Lower lobe of right lung (tissue), 2 donors: ENCODE measurements at regions not wholly inside any gene's neighbourhood (a gene's known extent, or its start where the extent isn't known, plus 50 kb on each side); places are given as distances from the start of the nearest gene placed in this dataset.

ENCODE experiments used
- ATAC-seq, 2 donors: fragments of 200-7000 bp; cut with Tn5 transposase; one replicate each; pipeline ENCODE4 v1.9.1; 2020 to 2022; ENCODE audit warnings: mild to moderate bottlenecking in 2 of 2, moderate library complexity in 2 of 2
- DNase-seq: peaks from one replicate; pipeline ENCODE4 v3.0.0-alpha.2; 2020
- H3K27ac ChIP-seq: fragments of 200-600 bp; one replicate; pipeline ENCODE4 v1.8.0; 2022
- H3K27me3 ChIP-seq: fragments of 200-600 bp; one replicate; pipeline ENCODE4 v1.8.0; 2022; ENCODE audit warnings: low read depth
- H3K36me3 ChIP-seq: fragments of 200-600 bp; one replicate; pipeline ENCODE4 v1.8.0; 2022; ENCODE audit warnings: mild to moderate bottlenecking
- H3K4me1 ChIP-seq: fragments of 200-600 bp; one replicate; pipeline ENCODE4 v1.8.0; 2022
- H3K4me3 ChIP-seq: fragments of 200-600 bp; one replicate; pipeline ENCODE4 v1.8.0; 2022; ENCODE audit warnings: mild to moderate bottlenecking
- H3K9me3 ChIP-seq: fragments of 200-600 bp; one replicate; pipeline ENCODE4 v1.8.0; 2022
- CTCF ChIP-seq: fragments of 200-600 bp; IDR thresholded peaks from one replicate; pipeline ENCODE4 v1.8.0; 2022; ENCODE audit warnings: antibody characterized with exemption, mild to moderate bottlenecking
- intact Hi-C: fragments of 100-400 bp; cut with DNase I; formaldehyde crosslinking; loops from one replicate; pipeline ENCODE4 v1.11.0; 2022
- donor health status: DM: no; HTN: yes; CAD: no; lungs with severe emphysema.

GRCh38 chr6:51025082-51025777 is 206.6 kb downstream of the TFAP2B start:
- no peak for DNase-seq
- TF ChIP-seq CTCF = no peak
- no peaks in the 10 kb centered on the region for H3K27me3 ChIP-seq
- ATAC-seq = no peak
- H3K4me1 ChIP-seq = no peaks in the 10 kb centered on the region
- H3K36me3 ChIP-seq = no peaks in the 10 kb centered on the region
- intact Hi-C loops = no loop called here
- no peak overlapping the region for H3K4me3 ChIP-seq
- H3K9me3 ChIP-seq = no peaks in the 10 kb centered on the region
- no peak overlapping the region for H3K27ac ChIP-seq

GRCh38 chr6:51027283-51028065 is 208.8 kb downstream of the TFAP2B start:
- DNase-seq = no peak
- no peak for TF ChIP-seq CTCF
- intact Hi-C loops = no loop called here

GRCh38 chr6:51028276-51028675 is 209.6 kb downstream of the TFAP2B start:
- Histone ChIP-seq H3K4me3 (no peak overlapping the region), H3K9me3 (no peaks in the 10 kb centered on the region), H3K27me3 (no peaks in the 10 kb centered on the region), H3K36me3 (no peaks in the 10 kb centered on the region), H3K4me1 (no peaks in the 10 kb centered on the region), H3K27ac (no peak overlapping the region)
- ATAC-seq (no peak), DNase-seq (no peak)
- intact Hi-C loops = no loop called here
- no peak for TF ChIP-seq CTCF

More at GRCh38 chr6:51027283-51028065, 208.8 kb downstream of the TFAP2B start:
- no peak overlapping the region for H3K4me3 ChIP-seq
- no peaks in the 10 kb centered on the region for H3K27me3 ChIP-seq
- H3K9me3 ChIP-seq = no peaks in the 10 kb centered on the region
- no peaks in the 10 kb centered on the region for H3K4me1 ChIP-seq
- no peak for ATAC-seq
- no peaks in the 10 kb centered on the region for H3K36me3 ChIP-seq
- no peak overlapping the region for H3K27ac ChIP-seq

GRCh38 chr6:51029561-51029960 is 210.9 kb downstream of the TFAP2B start:
- Histone ChIP-seq H3K4me3 (no peak overlapping the region), H3K4me1 (no peaks in the 10 kb centered on the region), H3K36me3 (no peaks in the 10 kb centered on the region), H3K27me3 (no peaks in the 10 kb centered on the region), H3K9me3 (no peaks in the 10 kb centered on the region), H3K27ac (no peak overlapping the region)
- no peak for ATAC-seq
- intact Hi-C loops = no loop called here
- no peak for DNase-seq
- TF ChIP-seq CTCF = no peak

GRCh38 chr6:51045548-51045947 is 226.9 kb downstream of the TFAP2B start:
- DNase-seq = no peak
- ATAC-seq = no peak
- Histone ChIP-seq H3K4me3 (no peak overlapping the region), H3K27ac (no peak overlapping the region), H3K4me1 (no peaks in the 10 kb centered on the region), H3K9me3 (no peaks in the 10 kb centered on the region), H3K27me3 (no peaks in the 10 kb centered on the region), H3K36me3 (no peaks in the 10 kb centered on the region)
- TF ChIP-seq CTCF = no peak
- intact Hi-C loops = no loop called here
